Fibroblast of lung (primary cell): ENCODE measurements at regions not wholly inside any gene's neighbourhood (a gene's known extent, or its start where the extent isn't known, plus 50 kb on each side); places are given as distances from the start of the nearest gene placed in this dataset.
"Not testable (repeated sequence)": the region's sequence is repeated elsewhere in the genome, so short reads cannot be mapped to it uniquely, and the experiment has no call there.

Experiments
- DNase-seq, 2 donors: peaks; one replicate each; pipeline versions ENCODE4 v3.0.0 to v3.0.0-alpha.2; 2010; ENCODE audit warnings: low read depth in 2 of 2
- H2AFZ ChIP-seq: 2 replicates; pipeline ENCODE4 v1.5.1; 2012; ENCODE audit warnings: low read length, control low read depth, inconsistent platforms
- H3K27ac ChIP-seq: 2 replicates; pipeline ENCODE4 v1.5.1; 2011; ENCODE audit warnings: low read length, control low read depth; ENCODE audit not compliant: insufficient read depth
- H3K27me3 ChIP-seq: 2 replicates; pipeline ENCODE4 v1.5.1; 2011; ENCODE audit warnings: mild to moderate bottlenecking, low read length; ENCODE audit not compliant: control insufficient read depth, insufficient read depth
- H3K36me3 ChIP-seq: 2 replicates; pipeline ENCODE4 v1.5.1; 2011; ENCODE audit warnings: low read length; ENCODE audit not compliant: control insufficient read depth, insufficient read depth
- H3K4me1 ChIP-seq: 2 replicates; pipeline ENCODE4 v1.5.1; 2011; ENCODE audit warnings: low read length; ENCODE audit not compliant: control insufficient read depth, insufficient read depth; ENCODE audit errors: extremely low read depth
- H3K4me2 ChIP-seq: 2 replicates; pipeline ENCODE4 v1.5.1; 2011; ENCODE audit warnings: low read length, control low read depth; ENCODE audit not compliant: insufficient read depth; ENCODE audit errors: extremely low read depth
- H3K4me3 ChIP-seq, 4 experiments: fragments of 200-600 bp in 1 of 4; sonication (generic) in 1 of 4; replicated peaks in 1 of 4; 2 replicates each; pipeline ENCODE4 v1.5.1; 2011 to 2016; ENCODE audit warnings: low read length in 4 of 4, low read depth in 3 of 4, mild to moderate bottlenecking in 3 of 4, control low read depth in 2 of 4, inconsistent platforms in 1 of 4, mixed read lengths in 1 of 4; ENCODE audit not compliant: insufficient read depth in 1 of 4; ENCODE audit errors: control extremely low read depth in 1 of 4
- H3K79me2 ChIP-seq: 2 replicates; pipeline ENCODE4 v1.5.1; 2012; ENCODE audit warnings: mild to moderate bottlenecking, low read length, inconsistent platforms; ENCODE audit not compliant: control insufficient read depth, insufficient read depth
- H3K9ac ChIP-seq: 2 replicates; pipeline ENCODE4 v1.5.1; 2011; ENCODE audit warnings: mild to moderate bottlenecking, low read length, control low read depth; ENCODE audit not compliant: insufficient read depth
- H3K9me3 ChIP-seq: 2 replicates; pipeline ENCODE4 v1.5.1; 2012; ENCODE audit warnings: low read depth, low read length; ENCODE audit not compliant: control insufficient read depth, insufficient read depth
- H4K20me1 ChIP-seq: 2 replicates; pipeline ENCODE4 v1.5.1; 2011; ENCODE audit warnings: low read length; ENCODE audit not compliant: control insufficient read depth, insufficient read depth; ENCODE audit errors: extremely low read depth
- EZH2 ChIP-seq: IDR thresholded peaks from 2 replicates; pipeline ENCODE4 v1.5.1; 2012; ENCODE audit warnings: low read length, control low read depth, mild to moderate bottlenecking; ENCODE audit errors: missing control alignments
- TF ChIP-seq, protein P1 (sequence below), 2 donors: IDR thresholded peaks in 1 of 2; conservative IDR thresholded peaks in 1 of 2; 1 replicate in 1 of 2; 2 replicates in 1 of 2; pipeline ENCODE4 v1.5.1; 2011 to 2012; ENCODE audit warnings: low read length in 2 of 2, control low read depth in 1 of 2, inconsistent platforms in 1 of 2, low read depth in 1 of 2, mild to moderate bottlenecking in 1 of 2

DNA sequence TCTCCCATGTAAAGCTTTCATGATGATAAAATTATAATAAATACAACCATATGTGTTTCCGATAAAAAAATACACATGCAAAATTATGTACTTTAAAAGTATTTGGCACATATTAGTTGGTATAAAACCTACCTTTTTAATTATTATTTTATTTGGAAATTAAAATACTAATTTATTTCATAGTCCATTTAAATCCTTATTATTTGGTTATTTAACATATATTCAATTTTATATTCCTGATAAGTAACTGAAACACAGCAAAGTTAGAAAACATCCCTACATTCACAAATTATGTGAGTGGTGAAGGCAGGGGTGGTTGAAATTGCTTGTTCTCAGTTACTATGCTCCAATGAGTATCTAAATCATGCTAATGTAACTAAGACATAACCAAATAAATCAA, 920.5 kb downstream of the SLITRK1 start:
- DNase-seq: no peak
- Histone ChIP-seq H3K4me1 (no peaks in the 10 kb centered on the region), H3K36me3 (no peaks in the 10 kb centered on the region), H3K4me2 (no peak overlapping the region), H3K9ac (no peak overlapping the region), H4K20me1 (no peaks in the 10 kb centered on the region), H3K27ac (no peak overlapping the region), H3K79me2 (no peaks in the 10 kb centered on the region), H3K4me3 (no peak overlapping the region), H2AFZ (no peak overlapping the region), H3K27me3 (no peaks in the 10 kb centered on the region), H3K9me3 (no peaks in the 10 kb centered on the region)
- TF ChIP-seq, protein P1, sequence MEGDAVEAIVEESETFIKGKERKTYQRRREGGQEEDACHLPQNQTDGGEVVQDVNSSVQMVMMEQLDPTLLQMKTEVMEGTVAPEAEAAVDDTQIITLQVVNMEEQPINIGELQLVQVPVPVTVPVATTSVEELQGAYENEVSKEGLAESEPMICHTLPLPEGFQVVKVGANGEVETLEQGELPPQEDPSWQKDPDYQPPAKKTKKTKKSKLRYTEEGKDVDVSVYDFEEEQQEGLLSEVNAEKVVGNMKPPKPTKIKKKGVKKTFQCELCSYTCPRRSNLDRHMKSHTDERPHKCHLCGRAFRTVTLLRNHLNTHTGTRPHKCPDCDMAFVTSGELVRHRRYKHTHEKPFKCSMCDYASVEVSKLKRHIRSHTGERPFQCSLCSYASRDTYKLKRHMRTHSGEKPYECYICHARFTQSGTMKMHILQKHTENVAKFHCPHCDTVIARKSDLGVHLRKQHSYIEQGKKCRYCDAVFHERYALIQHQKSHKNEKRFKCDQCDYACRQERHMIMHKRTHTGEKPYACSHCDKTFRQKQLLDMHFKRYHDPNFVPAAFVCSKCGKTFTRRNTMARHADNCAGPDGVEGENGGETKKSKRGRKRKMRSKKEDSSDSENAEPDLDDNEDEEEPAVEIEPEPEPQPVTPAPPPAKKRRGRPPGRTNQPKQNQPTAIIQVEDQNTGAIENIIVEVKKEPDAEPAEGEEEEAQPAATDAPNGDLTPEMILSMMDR (conservative IDR thresholded peaks at IDR 0.05 in 1 of 2, IDR thresholded peaks at IDR 0.05 in 1 of 2; ENCODE audit: low read depth in 1 of 2, low read length in 2 of 2): no peak
- TF ChIP-seq EZH2: no peak

DNA sequence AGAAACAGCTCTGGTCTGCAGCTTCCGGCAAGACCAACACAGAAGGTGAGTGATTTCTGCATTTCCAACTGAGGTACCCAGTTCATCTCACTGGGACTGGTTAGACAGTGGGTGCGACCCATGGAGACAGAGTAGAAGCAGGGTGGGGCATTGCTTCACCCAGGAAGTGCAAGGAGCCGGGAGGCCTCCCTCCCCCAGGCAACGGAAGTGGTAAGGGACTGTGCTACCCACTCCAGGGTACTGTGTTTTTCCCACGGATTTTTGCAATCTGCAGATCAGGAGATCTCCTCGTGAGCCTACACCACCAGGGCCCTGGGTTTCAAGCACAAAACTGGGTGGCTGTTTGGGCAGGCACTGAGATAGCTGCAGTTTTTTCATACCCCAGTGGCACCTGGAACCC, 929.9 kb downstream of the SLITRK1 start:
- H3K4me1 ChIP-seq, H3K4me2 ChIP-seq, H3K9ac ChIP-seq, H4K20me1 ChIP-seq, DNase-seq, H2AFZ ChIP-seq, H3K27ac ChIP-seq, H3K27me3 ChIP-seq, H3K4me3 ChIP-seq, H3K36me3 ChIP-seq, H3K9me3 ChIP-seq, H3K79me2 ChIP-seq: not testable (repeated sequence)

DNA sequence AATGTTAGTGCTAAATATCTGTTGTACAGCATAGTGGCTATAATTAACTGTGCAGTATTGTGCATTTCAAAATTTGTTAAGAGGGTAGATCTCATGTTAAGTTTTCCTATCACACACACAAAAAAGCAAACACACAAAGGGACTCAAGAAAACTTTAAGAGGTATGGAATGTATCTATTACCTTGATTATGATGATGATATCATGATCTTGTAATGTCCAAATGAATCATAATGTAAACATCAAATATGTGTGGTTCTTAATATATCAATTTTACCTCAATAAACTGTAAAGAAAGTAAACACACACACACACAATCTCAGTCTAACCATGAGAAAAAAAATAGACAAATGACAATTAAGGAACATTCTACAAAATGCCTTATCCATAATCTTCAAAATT, 934.6 kb downstream of the SLITRK1 start:
- no peaks in the 10 kb centered on the region for H3K27me3 ChIP-seq
- no peak overlapping the region for H3K9ac ChIP-seq
- H3K9me3 ChIP-seq: no peaks in the 10 kb centered on the region
- no peak overlapping the region for H3K4me3 ChIP-seq
- no peak overlapping the region for H2AFZ ChIP-seq
- no peaks in the 10 kb centered on the region for H3K79me2 ChIP-seq
- no peaks in the 10 kb centered on the region for H3K4me1 ChIP-seq
- H3K36me3 ChIP-seq: no peaks in the 10 kb centered on the region
- no peak for TF ChIP-seq EZH2
- TF ChIP-seq, protein P1 (conservative IDR thresholded peaks at IDR 0.05 in 1 of 2, IDR thresholded peaks at IDR 0.05 in 1 of 2; ENCODE audit: low read depth in 1 of 2, low read length in 2 of 2): no peak
- H4K20me1 ChIP-seq: no peaks in the 10 kb centered on the region
- no peak overlapping the region for H3K4me2 ChIP-seq
- peak in 1 of 2 donors; percentile 7 for DNase-seq
- no peak overlapping the region for H3K27ac ChIP-seq
